ENCODE measurements at regions not wholly inside any gene's neighbourhood (a gene's known extent, or its start where the extent isn't known, plus 50 kb on each side); places are given as distances from the start of the nearest gene placed in this dataset.

- no peaks in the 10 kb centered on the region for H3K9me3 ChIP-seq
- TF ChIP-seq EP300 (IDR thresholded peaks at IDR 0.05), result no peak
- no peak for TF ChIP-seq CTCF (IDR thresholded peaks at IDR 0.05)
- no peak for TF ChIP-seq POLR2A (IDR thresholded peaks at IDR 0.05)
- TF ChIP-seq POLR2AphosphoS5 (IDR thresholded peaks at IDR 0.05), result no peak
- no peaks in the 10 kb centered on the region for H3K36me3 ChIP-seq
- 85 to 100% methylated on average over 1 of the region's 1 CpG for WGBS, 2 donors
- H3K27ac ChIP-seq, result no peak overlapping the region
- DNase-seq (no peak), ATAC-seq (ENCODE audit: low FRiP score in 2 of 2) (no peak)
- no peak overlapping the region for H3K4me3 ChIP-seq
- no peaks in the 10 kb centered on the region for H3K27me3 ChIP-seq
- peaks cover 0 to under 1% (median 0%) of the 10 kb centered on the region in 4 donors for H3K4me1 ChIP-seq
Observed at GRCh38 chr3:171949554-171949953, 89.8 kb upstream of the FNDC3B start.

GRCh38 chr3:171950373-171950772 lies 89.0 kb upstream of the FNDC3B start:
- H3K4me3 ChIP-seq, result no peak overlapping the region
- H3K9me3 ChIP-seq, result no peaks in the 10 kb centered on the region
- no peaks in the 10 kb centered on the region for H3K27me3 ChIP-seq
- ATAC-seq (ENCODE audit: low FRiP score in 2 of 2) (no peak), DNase-seq (no peak)
- H3K4me1 ChIP-seq, result no peaks in the 10 kb centered on the region
- no peak for TF ChIP-seq CTCF (IDR thresholded peaks at IDR 0.05)
- no peak for TF ChIP-seq EP300 (IDR thresholded peaks at IDR 0.05)
- no peak for TF ChIP-seq POLR2A (IDR thresholded peaks at IDR 0.05)
- no peak for TF ChIP-seq POLR2AphosphoS5 (IDR thresholded peaks at IDR 0.05)
- H3K36me3 ChIP-seq, result no peaks in the 10 kb centered on the region
- H3K27ac ChIP-seq, result no peak overlapping the region
- WGBS, 2 donors, result 28 to 35% methylated on average over 1 of the region's 1 CpG

- Histone ChIP-seq H3K27ac (no peak overlapping the region), H3K36me3 (no peaks in the 10 kb centered on the region), H3K27me3 (no peaks in the 10 kb centered on the region), H3K4me3 (no peak overlapping the region), H3K9me3 (no peaks in the 10 kb centered on the region), H3K4me1 (no peaks in the 10 kb centered on the region)
- ATAC-seq (ENCODE audit: low FRiP score in 2 of 2), result no peak
- TF ChIP-seq POLR2A (IDR thresholded peaks at IDR 0.05) (no peak), POLR2AphosphoS5 (IDR thresholded peaks at IDR 0.05) (no peak), CTCF (IDR thresholded peaks at IDR 0.05) (no peak)
- 95 to 100% methylated on average over 1 of the region's 1 CpG for WGBS, 2 donors
- DNase-seq, result no peak
Observed at GRCh38 chr3:171951597-171951996, 87.8 kb upstream of the FNDC3B start.

- 75 to 78% methylated on average over 7 of the region's 7 CpGs for WGBS, 2 donors
- ATAC-seq (ENCODE audit: low FRiP score in 2 of 2), result no peak
Observed at GRCh38 chr3:171953301-171954022, 85.9 kb upstream of the FNDC3B start.

More at GRCh38 chr3:171953301-171954022, 85.9 kb upstream of the FNDC3B start:
- DNase-seq, result no peak
- H3K27me3 ChIP-seq, result no peaks in the 10 kb centered on the region
- no peak overlapping the region for H3K27ac ChIP-seq
- no peak overlapping the region for H3K4me3 ChIP-seq
- no peaks in the 10 kb centered on the region for H3K9me3 ChIP-seq
- H3K4me1 ChIP-seq, result no peaks in the 10 kb centered on the region
- no peaks in the 10 kb centered on the region for H3K36me3 ChIP-seq
- TF ChIP-seq EP300 (IDR thresholded peaks at IDR 0.05) (no peak), POLR2AphosphoS5 (IDR thresholded peaks at IDR 0.05) (no peak), POLR2A (IDR thresholded peaks at IDR 0.05) (no peak), CTCF (IDR thresholded peaks at IDR 0.05) (no peak)
